ENCODE measurements at regions not wholly inside any gene's neighbourhood (a gene's known extent, or its start where the extent isn't known, plus 50 kb on each side); places are given as distances from the start of the nearest gene placed in this dataset.
"Not testable (repeated sequence)": the region's sequence is repeated elsewhere in the genome, so short reads cannot be mapped to it uniquely, and the experiment has no call there.

- no peak for DNase-seq (ENCODE audit: insufficient read length, low spot score)
- no peak for FAIRE-seq
Observed at GRCh38 chr12:14207905-14208551, 157.5 kb upstream of the ATF7IP start.

- DNase-seq (ENCODE audit: insufficient read length, low spot score) (no peak), FAIRE-seq (no peak)
Observed at GRCh38 chr12:14211947-14212387, 153.5 kb upstream of the ATF7IP start.

- FAIRE-seq (no peak), DNase-seq (ENCODE audit: insufficient read length, low spot score) (no peak)
Observed at GRCh38 chr12:14213542-14213941, 151.9 kb upstream of the ATF7IP start.

- FAIRE-seq (no peak), DNase-seq (ENCODE audit: insufficient read length, low spot score) (no peak)
Observed at GRCh38 chr12:14214495-14214894, 151.0 kb upstream of the ATF7IP start.

GRCh38 chr12:14215949-14216348, 149.5 kb upstream of the ATF7IP start:
- DNase-seq (ENCODE audit: insufficient read length, low spot score); FAIRE-seq: not testable (repeated sequence)

GRCh38 chr12:14216405-14217294, 148.8 kb upstream of the ATF7IP start:
- FAIRE-seq (no peak), DNase-seq (ENCODE audit: insufficient read length, low spot score) (no peak)

GRCh38 chr12:14219156-14219555, 146.3 kb upstream of the ATF7IP start:
- FAIRE-seq (no peak), DNase-seq (ENCODE audit: insufficient read length, low spot score) (no peak)

- FAIRE-seq; DNase-seq (ENCODE audit: insufficient read length, low spot score): not testable (repeated sequence)
Observed at GRCh38 chr12:14219670-14220069, 145.8 kb upstream of the ATF7IP start.

- DNase-seq (ENCODE audit: insufficient read length, low spot score), result no peak
- FAIRE-seq, result no peak
Observed at GRCh38 chr12:14225064-14225463, 140.4 kb upstream of the ATF7IP start.

GRCh38 chr12:14235176-14235575, 130.3 kb upstream of the ATF7IP start:
- FAIRE-seq, result not testable (repeated sequence)

GRCh38 chr12:14236641-14237040, 128.8 kb upstream of the ATF7IP start:
- FAIRE-seq; DNase-seq (ENCODE audit: insufficient read length, low spot score): not testable (repeated sequence)

More at GRCh38 chr12:14235176-14235575, 130.3 kb upstream of the ATF7IP start:
- DNase-seq (ENCODE audit: insufficient read length, low spot score), result not testable (repeated sequence)

- FAIRE-seq, result no peak
- DNase-seq (ENCODE audit: insufficient read length, low spot score), result no peak
Observed at GRCh38 chr12:14238221-14238792, 127.2 kb upstream of the ATF7IP start.

GRCh38 chr12:14239350-14239934, 126.0 kb upstream of the ATF7IP start:
- DNase-seq (ENCODE audit: insufficient read length, low spot score) (no peak), FAIRE-seq (no peak)

GRCh38 chr12:14239935-14240872, 125.3 kb upstream of the ATF7IP start:
- DNase-seq (ENCODE audit: insufficient read length, low spot score) (no peak), FAIRE-seq (no peak)

GRCh38 chr12:14240873-14241220, 124.6 kb upstream of the ATF7IP start:
- DNase-seq (ENCODE audit: insufficient read length, low spot score) (no peak), FAIRE-seq (no peak)

GRCh38 chr12:14242825-14243224, 122.7 kb upstream of the ATF7IP start:
- FAIRE-seq; DNase-seq (ENCODE audit: insufficient read length, low spot score): not testable (repeated sequence)

GRCh38 chr12:14243941-14244340, 121.5 kb upstream of the ATF7IP start:
- FAIRE-seq, result no peak
- no peak for DNase-seq (ENCODE audit: insufficient read length, low spot score)

- FAIRE-seq (no peak), DNase-seq (ENCODE audit: insufficient read length, low spot score) (no peak)
Observed at GRCh38 chr12:14244876-14245669, 120.4 kb upstream of the ATF7IP start.

GRCh38 chr12:14247166-14247565, 118.3 kb upstream of the ATF7IP start:
- DNase-seq (ENCODE audit: insufficient read length, low spot score), result no peak
- no peak for FAIRE-seq

All from HTR-8/SVneo (cell line).